OCI-LY3 (cell line): ENCODE measurements at regions not wholly inside any gene's neighbourhood (a gene's known extent, or its start where the extent isn't known, plus 50 kb on each side); places are given as distances from the start of the nearest gene placed in this dataset.
"Not testable (repeated sequence)": the region's sequence is repeated elsewhere in the genome, so short reads cannot be mapped to it uniquely, and the experiment has no call there.

ENCODE experiments used
- EZH2phosphoT487 ChIP-seq: fragments of 200-600 bp; shearing (Covaris generic); IDR thresholded peaks from 2 replicates; pipeline ENCODE4 v1.6.1; 2018; ENCODE audit warnings: antibody characterized with exemption, mixed run types, low read depth
- TF ChIP-seq, protein P1 (sequence below): fragments of 200-600, 300-600 bp; sonication (generic); IDR thresholded peaks from 2 replicates; pipeline ENCODE4 v1.5.1; 2014; ENCODE audit warnings: antibody characterized with exemption, low read length, low read depth

DNA sequence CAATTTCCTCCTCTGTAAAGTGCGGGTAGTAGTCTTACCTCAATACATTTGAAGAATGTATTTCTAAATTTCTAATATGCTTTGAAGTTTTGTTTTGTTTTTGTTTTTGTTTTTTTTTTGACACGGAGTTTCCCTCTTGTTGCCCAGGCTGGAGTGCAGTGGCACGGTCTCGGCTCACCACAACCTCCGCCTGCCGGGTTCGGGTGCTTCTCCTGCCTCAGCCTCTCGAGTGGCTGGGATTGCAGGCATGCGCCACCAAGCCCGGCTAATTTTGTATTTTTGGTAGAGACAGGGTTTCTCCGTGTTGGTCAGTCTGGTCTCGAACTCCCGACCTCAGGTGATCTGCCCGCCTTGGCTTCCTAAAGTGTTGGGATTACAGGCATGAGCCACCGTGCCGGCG is 261.8 kb downstream of the RNF144A start:
- TF ChIP-seq, protein P1, sequence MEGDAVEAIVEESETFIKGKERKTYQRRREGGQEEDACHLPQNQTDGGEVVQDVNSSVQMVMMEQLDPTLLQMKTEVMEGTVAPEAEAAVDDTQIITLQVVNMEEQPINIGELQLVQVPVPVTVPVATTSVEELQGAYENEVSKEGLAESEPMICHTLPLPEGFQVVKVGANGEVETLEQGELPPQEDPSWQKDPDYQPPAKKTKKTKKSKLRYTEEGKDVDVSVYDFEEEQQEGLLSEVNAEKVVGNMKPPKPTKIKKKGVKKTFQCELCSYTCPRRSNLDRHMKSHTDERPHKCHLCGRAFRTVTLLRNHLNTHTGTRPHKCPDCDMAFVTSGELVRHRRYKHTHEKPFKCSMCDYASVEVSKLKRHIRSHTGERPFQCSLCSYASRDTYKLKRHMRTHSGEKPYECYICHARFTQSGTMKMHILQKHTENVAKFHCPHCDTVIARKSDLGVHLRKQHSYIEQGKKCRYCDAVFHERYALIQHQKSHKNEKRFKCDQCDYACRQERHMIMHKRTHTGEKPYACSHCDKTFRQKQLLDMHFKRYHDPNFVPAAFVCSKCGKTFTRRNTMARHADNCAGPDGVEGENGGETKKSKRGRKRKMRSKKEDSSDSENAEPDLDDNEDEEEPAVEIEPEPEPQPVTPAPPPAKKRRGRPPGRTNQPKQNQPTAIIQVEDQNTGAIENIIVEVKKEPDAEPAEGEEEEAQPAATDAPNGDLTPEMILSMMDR: not testable (repeated sequence)
- TF ChIP-seq EZH2phosphoT487: not testable (repeated sequence)
